HCT116 (cell line): ENCODE measurements at regions not wholly inside any gene's neighbourhood (a gene's known extent, or its start where the extent isn't known, plus 50 kb on each side); places are given as distances from the start of the nearest gene placed in this dataset.

ENCODE experiments used
- ATAC-seq: fragments of 200-7000 bp; cut with Tn5 transposase; 2 replicates; pipeline ENCODE4 v1.9.1; 2020; ENCODE audit warnings: mild to moderate bottlenecking, moderate library complexity
- BruUV-seq: library from RNA; stranded (reverse); fragments of 400-500 nt; replicated peaks from 2 replicates; lab custom pipeline; 2021; lab: Mats Ljungman, UMichigan
- CTCF ChIA-PET: fragments of 300-600 bp; sonication (Branson Sonifier 250); formaldehyde crosslinking; loops from one replicate; lab custom pipeline; 2021; ENCODE audit warnings: antibody characterized with exemption; lab: Charles Lee
- POLR2A ChIA-PET: fragments of 300-600, 350-600 bp; sonication (Branson Sonifier 250); formaldehyde crosslinking; loops from one replicate; lab custom pipeline; 2021; ENCODE audit warnings: antibody characterized with exemption; lab: Charles Lee
- RAD21 ChIA-PET, 2 experiments: fragments of 300-600 bp; sonication (Branson Sonifier 250); formaldehyde crosslinking; loops; one replicate each; lab custom pipeline; 2023; ENCODE audit warnings: low total read pairs in 2 of 2; ENCODE audit not compliant: uncharacterized antibody in 2 of 2, unreplicated experiment in 2 of 2, low non-redundant PET in 1 of 2; lab: Charles Lee
- DNase-seq: peaks from one replicate; pipeline ENCODE4 v3.0.0-alpha.2; 2010; ENCODE audit warnings: low read depth, low spot score
- H2AFZ ChIP-seq: fragments of 200-600 bp; shearing (Covaris generic), sonication (generic); 2 replicates; pipeline ENCODE4 v1.6.1; 2017; ENCODE audit warnings: low read depth, mixed run types, mixed read lengths, antibody characterized with exemption, low read length; ENCODE audit not compliant: poor library complexity, severe bottlenecking
- H3K27ac ChIP-seq: 2 replicates; pipeline ENCODE4 v1.5.1; 2012; ENCODE audit warnings: low read depth, low read length
- H3K27me3 ChIP-seq: fragments of 200-600 bp; sonication (generic); 2 replicates; pipeline ENCODE4 v1.6.1; 2016; ENCODE audit warnings: mixed run types, low read length, mixed read lengths; ENCODE audit not compliant: insufficient read depth
- H3K36me3 ChIP-seq, 2 experiments: fragments of 200-500 bp in 1 of 2; fragments of 200-600 bp in 1 of 2; sonication (Bioruptor generic) in 1 of 2; sonication (generic) in 1 of 2; 2 replicates each; pipeline versions ENCODE4 v1.5.1 to v1.6.1; 2014 to 2016; ENCODE audit warnings: low read length in 2 of 2, inconsistent platforms in 1 of 2, mixed read lengths in 1 of 2, mixed run types in 1 of 2; ENCODE audit not compliant: insufficient read depth in 2 of 2, control insufficient read depth in 1 of 2
- H3K4me1 ChIP-seq, 2 experiments: fragments of 200-600 bp in 1 of 2; sonication (generic) in 1 of 2; 2 replicates each; pipeline versions ENCODE4 v1.5.1 to v1.6.1; 2012 to 2017; ENCODE audit warnings: low read length in 2 of 2, inconsistent platforms in 1 of 2, mild to moderate bottlenecking in 1 of 2, mixed read lengths in 1 of 2, mixed run types in 1 of 2, moderate library complexity in 1 of 2; ENCODE audit not compliant: insufficient read depth in 2 of 2, control insufficient read depth in 1 of 2
- H3K4me2 ChIP-seq: fragments of 200-600 bp; sonication (generic); 2 replicates; pipeline ENCODE4 v1.6.1; 2017; ENCODE audit warnings: mixed run types, low read length, mixed read lengths
- H3K4me3 ChIP-seq, 2 experiments: fragments of 200-600 bp in 1 of 2; sonication (generic) in 1 of 2; replicated peaks in 1 of 2; 2 replicates each; pipeline ENCODE4 v1.5.1; 2011 to 2016; ENCODE audit warnings: low read length in 2 of 2, control low read depth in 1 of 2, low read depth in 1 of 2, mild to moderate bottlenecking in 1 of 2, mixed read lengths in 1 of 2, mixed run types in 1 of 2
- H3K79me2 ChIP-seq: fragments of 200-600 bp; sonication (generic); 2 replicates; pipeline ENCODE4 v1.6.1; 2017; ENCODE audit warnings: mild to moderate bottlenecking, mixed run types, low read length, moderate library complexity, mixed read lengths; ENCODE audit not compliant: insufficient read depth
- H3K9ac ChIP-seq: fragments of 200-600 bp; sonication (generic); 2 replicates; pipeline ENCODE4 v1.6.1; 2016; ENCODE audit warnings: low read length, mixed read lengths
- H3K9me2 ChIP-seq: fragments of 200-600 bp; sonication (generic), shearing (Covaris generic); 2 replicates; pipeline ENCODE4 v1.6.1; 2017; ENCODE audit warnings: mixed run types, mild to moderate bottlenecking, moderate library complexity; ENCODE audit not compliant: insufficient read depth
- H3K9me3 ChIP-seq, 2 experiments: fragments of 200-500 bp in 1 of 2; fragments of 200-600 bp in 1 of 2; sonication (Bioruptor generic) in 1 of 2; sonication (generic) in 1 of 2; 2 replicates each; pipeline ENCODE4 v1.6.1; 2014 to 2017; ENCODE audit warnings: low read length in 2 of 2, mixed read lengths in 2 of 2, inconsistent platforms in 1 of 2, low read depth in 1 of 2, mild to moderate bottlenecking in 1 of 2, mixed run types in 1 of 2, moderate library complexity in 1 of 2; ENCODE audit not compliant: control insufficient read depth in 1 of 2, insufficient read depth in 1 of 2
- H4K20me1 ChIP-seq: fragments of 200-600 bp; sonication (generic), shearing (Covaris generic); 2 replicates; pipeline ENCODE4 v1.6.1; 2017; ENCODE audit warnings: mixed run types, mild to moderate bottlenecking, moderate library complexity; ENCODE audit not compliant: insufficient read depth
- ATF3 ChIP-seq: IDR thresholded peaks from 2 replicates; pipeline ENCODE4 v1.6.1; 2012
- CBX3 ChIP-seq: IDR thresholded peaks from 2 replicates; pipeline ENCODE4 v1.6.1; 2012; ENCODE audit warnings: low read depth
- CEBPB ChIP-seq: IDR thresholded peaks from 2 replicates; pipeline ENCODE4 v1.6.1; 2012; ENCODE audit warnings: low read depth
- EGR1 ChIP-seq: IDR thresholded peaks from 2 replicates; pipeline ENCODE4 v1.6.1; 2012; ENCODE audit warnings: low read depth
- EZH2 ChIP-seq: fragments of 200-600 bp; sonication (generic); IDR thresholded peaks from 2 replicates; pipeline ENCODE4 v1.6.1; 2017; ENCODE audit warnings: antibody characterized with exemption, mixed run types
- SP1 ChIP-seq: IDR thresholded peaks from 2 replicates; pipeline ENCODE4 v1.6.1; 2012; ENCODE audit warnings: low read depth
- ZBTB33 ChIP-seq: IDR thresholded peaks from 2 replicates; pipeline ENCODE4 v1.6.1; 2011; ENCODE audit warnings: mild to moderate bottlenecking, low read length, moderate library complexity; ENCODE audit not compliant: insufficient replicate concordance; ENCODE audit errors: extremely low read depth
- ZFX ChIP-seq: fragments of 450-650 bp; IDR thresholded peaks from 2 replicates; pipeline ENCODE4 v1.6.1; 2017
- intact Hi-C: fragments of 100-400 bp; cut with micrococcal nuclease; formaldehyde crosslinking; loops from 2 replicates; pipeline ENCODE4 v1.10.0; 2022

- H4K20me1 ChIP-seq, result no peaks in the 10 kb centered on the region
- no peaks in the 10 kb centered on the region for H3K36me3 ChIP-seq
- H3K27ac ChIP-seq, result no peak overlapping the region
- no peaks in the 10 kb centered on the region for H3K9me2 ChIP-seq
- H3K4me2 ChIP-seq, result no peak overlapping the region
- H3K4me1 ChIP-seq, result no peaks in the 10 kb centered on the region
- BruUV-seq, result no TSS peak
- H3K79me2 ChIP-seq, result no peaks in the 10 kb centered on the region
- intact Hi-C loops, result no loop called here
- RAD21 ChIA-PET, result no interaction called here
- no peak for TF ChIP-seq ZBTB33
- TF ChIP-seq ATF3, result no peak
- no peak for TF ChIP-seq EZH2
- no peak for TF ChIP-seq ZFX
- POLR2A ChIA-PET, result no interaction called here
- H2AFZ ChIP-seq, result no peak overlapping the region
- no peak overlapping the region for H3K4me3 ChIP-seq
- no peaks in the 10 kb centered on the region for H3K27me3 ChIP-seq
- DNase-seq (no peak), ATAC-seq (no peak)
- peaks cover 6 to 28% of the 10 kb centered on the region in 2 experiments; a peak in 2 of 4 replicates for H3K9me3 ChIP-seq
- H3K9ac ChIP-seq, result no peak overlapping the region
- CTCF ChIA-PET, result no interaction called here
Measured at GRCh38 chr19:28401739-28402424, 811.1 kb downstream of the UQCRFS1 start.

DNA sequence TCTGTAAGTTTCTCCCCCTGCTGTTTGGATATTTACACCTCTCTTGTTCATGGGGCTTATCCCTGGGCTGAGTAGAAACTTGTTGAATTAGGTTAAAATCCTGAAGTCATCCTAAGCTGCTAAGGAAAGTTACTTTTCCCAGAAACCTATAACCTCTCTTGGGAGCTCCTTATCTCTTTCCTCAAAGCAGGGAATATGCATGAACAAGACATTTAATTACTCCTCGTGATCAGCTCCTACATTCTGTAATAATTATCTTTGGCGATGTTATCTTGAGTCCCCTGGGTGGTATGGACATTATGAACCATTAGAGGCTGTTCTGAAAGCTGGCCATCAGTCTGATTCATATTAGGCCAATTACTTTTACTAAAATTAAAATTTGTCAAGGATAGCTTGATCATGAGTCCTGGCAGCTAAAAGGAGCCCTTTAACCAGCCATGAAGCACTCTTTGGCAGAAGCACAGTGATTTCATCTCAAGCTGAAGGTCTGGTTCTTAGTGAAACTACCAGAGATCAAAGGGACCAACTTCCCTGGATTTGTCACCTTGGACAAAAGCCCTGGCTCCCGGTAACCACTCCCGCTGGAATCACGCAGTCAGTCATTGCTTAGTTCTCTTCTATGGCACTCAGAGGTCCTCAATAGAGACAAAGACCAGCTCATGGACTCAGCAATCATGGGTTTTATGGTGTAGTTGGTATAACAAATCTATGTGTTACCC lies 811.8 kb downstream of the UQCRFS1 start:
- Histone ChIP-seq H2AFZ (no peak overlapping the region), H3K9me2 (no peaks in the 10 kb centered on the region), H3K79me2 (no peaks in the 10 kb centered on the region), H3K4me3 (no peak overlapping the region), H3K9me3 (peaks cover 6 to 20% of the 10 kb centered on the region in 2 experiments; a peak in 2 of 4 replicates), H3K4me2 (no peak overlapping the region), H3K27ac (no peak overlapping the region), H3K36me3 (no peaks in the 10 kb centered on the region), H3K9ac (no peak overlapping the region), H4K20me1 (no peaks in the 10 kb centered on the region), H3K27me3 (no peaks in the 10 kb centered on the region), H3K4me1 (no peaks in the 10 kb centered on the region)
- CTCF ChIA-PET, result no interaction called here
- TF ChIP-seq EZH2, result no peak
- TF ChIP-seq CBX3, result no peak
- TF ChIP-seq CEBPB, result no peak
- TF ChIP-seq EGR1, result no peak
- TF ChIP-seq SP1, result no peak
- no peak for TF ChIP-seq ZBTB33
- POLR2A ChIA-PET, result no interaction called here
- DNase-seq (no peak), ATAC-seq (no peak)
- RAD21 ChIA-PET, result no interaction called here
- BruUV-seq, result no TSS peak
- intact Hi-C loops, result no loop called here
